OCI-LY1 (cell line): ENCODE measurements at regions not wholly inside any gene's neighbourhood (a gene's known extent, or its start where the extent isn't known, plus 50 kb on each side); places are given as distances from the start of the nearest gene placed in this dataset.

Experiments used
- CTCF ChIP-seq: fragments of 200-600 bp; sonication (generic), shearing (Covaris generic); IDR thresholded peaks from 2 replicates; pipeline ENCODE4 v1.5.1; 2017; ENCODE audit warnings: mild to moderate bottlenecking, antibody characterized with exemption, low read length, moderate library complexity, mixed read lengths
- EZH2 ChIP-seq: fragments of 200-600 bp; sonication (generic), shearing (Covaris generic); IDR thresholded peaks from 2 replicates; pipeline ENCODE4 v1.8.0; 2017; ENCODE audit warnings: borderline replicate concordance, mixed run types, mild to moderate bottlenecking, antibody characterized with exemption, low read length, moderate library complexity, mixed read lengths

- TF ChIP-seq CTCF (no peak), EZH2 (no peak)
These were observed 97.8 kb upstream of the ZBED5 start for GRCh38 chr11:10955616-10956015.
